NCI-H1048 (cell line): ENCODE measurements at regions not wholly inside any gene's neighbourhood (a gene's known extent, or its start where the extent isn't known, plus 50 kb on each side); places are given as distances from the start of the nearest gene placed in this dataset.

ENCODE experiments used
- DNase-seq: peaks from one replicate; lab custom pipeline; 2025; lab: John Stamatoyannopoulos, UW

- no peak for DNase-seq
Measured at GRCh38 chr4:45646885-45647590, 476.8 kb downstream of the GABRG1 start.

- DNase-seq: no peak
Measured at GRCh38 chr4:45640281-45640680, 483.6 kb downstream of the GABRG1 start.

GRCh38 chr4:45638641-45639040 lies 485.2 kb downstream of the GABRG1 start:
- no peak for DNase-seq

- DNase-seq: no peak
Measured at GRCh38 chr4:45636175-45636574, 487.7 kb downstream of the GABRG1 start.

GRCh38 chr4:45629717-45630116 lies 494.1 kb downstream of the GABRG1 start:
- DNase-seq: no peak

GRCh38 chr4:45621971-45622370 lies 501.9 kb downstream of the GABRG1 start:
- DNase-seq: no peak

GRCh38 chr4:45620808-45621207 lies 503.0 kb downstream of the GABRG1 start:
- no peak for DNase-seq

GRCh38 chr4:45596379-45597101 lies 527.3 kb downstream of the GABRG1 start:
- DNase-seq: no peak

- DNase-seq: no peak
Measured at GRCh38 chr4:45580334-45580733, 543.5 kb downstream of the GABRG1 start.

- no peak for DNase-seq
Measured at GRCh38 chr4:45578874-45579273, 545.0 kb downstream of the GABRG1 start.

GRCh38 chr4:45576275-45576674 lies 547.6 kb downstream of the GABRG1 start:
- DNase-seq: no peak

GRCh38 chr4:45569619-45570018 lies 554.2 kb downstream of the GABRG1 start:
- no peak for DNase-seq

- DNase-seq: no peak
Measured at GRCh38 chr4:45568694-45569093, 555.2 kb downstream of the GABRG1 start.

- no peak for DNase-seq
Measured at GRCh38 chr4:45566896-45567603, 556.8 kb downstream of the GABRG1 start.

- no peak for DNase-seq
Measured at GRCh38 chr4:45554423-45554822, 569.4 kb downstream of the GABRG1 start.

- DNase-seq: no peak
Measured at GRCh38 chr4:45550766-45551366, 573.0 kb downstream of the GABRG1 start.

- DNase-seq: no peak
Measured at GRCh38 chr4:45539142-45539814, 584.6 kb downstream of the GABRG1 start.

GRCh38 chr4:45530498-45530897 lies 593.4 kb downstream of the GABRG1 start:
- DNase-seq: no peak

GRCh38 chr4:45527160-45527559 lies 596.7 kb downstream of the GABRG1 start:
- DNase-seq: no peak

- no peak for DNase-seq
Measured at GRCh38 chr4:45518832-45519231, 605.0 kb downstream of the GABRG1 start.

- DNase-seq: no peak
Measured at GRCh38 chr4:45502471-45502870, 621.4 kb downstream of the GABRG1 start.

- no peak for DNase-seq
Measured at GRCh38 chr4:45484740-45485139, 639.1 kb downstream of the GABRG1 start.
